SU-DHL-6 (cell line): ENCODE measurements at regions not wholly inside any gene's neighbourhood (a gene's known extent, or its start where the extent isn't known, plus 50 kb on each side); places are given as distances from the start of the nearest gene placed in this dataset.

Source experiments
- H2AFZ ChIP-seq: fragments of 200-600 bp; sonication (generic); 2 replicates; pipeline ENCODE4 v1.6.1; 2014; ENCODE audit warnings: low read depth, mild to moderate bottlenecking, moderate library complexity, mixed read lengths, antibody characterized with exemption, low read length; ENCODE audit not compliant: severe bottlenecking
- H3F3A ChIP-seq: fragments of 200-600 bp; shearing (Covaris generic); 2 replicates; pipeline ENCODE4 v1.6.0; 2016; ENCODE audit warnings: antibody characterized with exemption, mild to moderate bottlenecking; ENCODE audit not compliant: insufficient read depth
- H3K27ac ChIP-seq: fragments of 200-600 bp; sonication (generic); 2 replicates; pipeline ENCODE4 v1.5.1; 2016; ENCODE audit warnings: low read depth, mild to moderate bottlenecking, low read length, moderate library complexity, mixed read lengths
- H3K27me3 ChIP-seq: fragments of 200-600 bp; sonication (generic), shearing (Covaris generic); 2 replicates; pipeline ENCODE4 v1.6.0; 2014; ENCODE audit warnings: mild to moderate bottlenecking, low read length
- H3K36me3 ChIP-seq: fragments of 200-600 bp; sonication (generic); 2 replicates; pipeline ENCODE4 v1.6.1; 2014; ENCODE audit warnings: mild to moderate bottlenecking, low read length, mixed read lengths
- H3K4me2 ChIP-seq: fragments of 300-600, 200-600 bp; shearing (Covaris generic), sonication (generic); 2 replicates; pipeline ENCODE4 v1.6.0; 2014; ENCODE audit warnings: low read length, low read depth, mild to moderate bottlenecking; ENCODE audit not compliant: poor library complexity, severe bottlenecking
- H3K4me3 ChIP-seq: fragments of 200-600 bp; sonication (generic); 2 replicates; pipeline ENCODE4 v1.5.1; 2014; ENCODE audit warnings: antibody characterized with exemption, low read length, mild to moderate bottlenecking, mixed read lengths; ENCODE audit not compliant: insufficient read depth, poor library complexity, severe bottlenecking
- H3K79me2 ChIP-seq: fragments of 200-600 bp; sonication (generic); 2 replicates; pipeline ENCODE4 v1.6.1; 2014; ENCODE audit warnings: mild to moderate bottlenecking, low read length, moderate library complexity; ENCODE audit not compliant: insufficient read depth
- H3K9ac ChIP-seq: fragments of 200-600 bp; sonication (generic); 2 replicates; pipeline ENCODE4 v1.7.0; 2014; ENCODE audit warnings: mild to moderate bottlenecking, low read length
- H3K9me2 ChIP-seq: fragments of 200-600 bp; sonication (generic); replicated peaks from 2 replicates; pipeline ENCODE4 v1.6.1; 2014; ENCODE audit warnings: low read length; ENCODE audit not compliant: insufficient read depth
- H3K9me3 ChIP-seq: fragments of 200-600 bp; sonication (generic); 2 replicates; pipeline ENCODE4 v1.6.1; 2014; ENCODE audit warnings: low read length, mixed read lengths; ENCODE audit not compliant: insufficient read depth
- H4K20me1 ChIP-seq: fragments of 200-600 bp; sonication (generic); 2 replicates; pipeline ENCODE4 v1.6.1; 2014; ENCODE audit warnings: low read depth, mild to moderate bottlenecking, antibody characterized with exemption, low read length, moderate library complexity, mixed read lengths
- EZH2phosphoT487 ChIP-seq: fragments of 200-600 bp; sonication (generic), shearing (Covaris generic); conservative IDR thresholded peaks from 2 replicates; pipeline ENCODE4 v1.6.1; 2018; ENCODE audit warnings: mild to moderate bottlenecking, antibody characterized with exemption, low read length, moderate library complexity, mixed read lengths
- TF ChIP-seq, protein P1 (sequence below): fragments of 200-600 bp; sonication (generic); IDR thresholded peaks from one replicate; pipeline ENCODE4 v1.5.1; 2017; ENCODE audit warnings: antibody characterized with exemption, mild to moderate bottlenecking, low read length, moderate library complexity; ENCODE audit not compliant: insufficient read depth, poor library complexity, severe bottlenecking

DNA sequence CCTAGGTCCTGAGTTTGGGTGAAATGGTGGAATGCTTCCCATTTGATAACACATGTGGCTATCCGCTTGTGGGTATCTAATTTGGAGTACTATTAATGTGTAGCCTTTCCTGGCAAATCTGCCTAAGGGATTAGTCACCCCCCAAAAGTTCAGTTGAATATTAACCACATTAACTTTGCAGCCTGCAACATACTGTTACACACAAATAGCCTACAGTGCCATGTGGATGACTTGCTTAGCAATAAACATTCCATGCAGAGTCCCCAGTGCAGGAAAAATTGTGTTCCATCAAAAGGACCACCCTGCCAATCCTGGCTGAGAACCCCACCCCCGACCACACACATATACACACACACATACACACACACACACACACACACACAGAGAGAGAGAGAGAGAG, 303.3 kb upstream of the ESRRG start:
- H3K4me3 ChIP-seq = no peak overlapping the region
- no peak overlapping the region for H2AFZ ChIP-seq
- no peaks in the 10 kb centered on the region for H3K27me3 ChIP-seq
- no peak overlapping the region for H3K9ac ChIP-seq
- TF ChIP-seq, protein P1, sequence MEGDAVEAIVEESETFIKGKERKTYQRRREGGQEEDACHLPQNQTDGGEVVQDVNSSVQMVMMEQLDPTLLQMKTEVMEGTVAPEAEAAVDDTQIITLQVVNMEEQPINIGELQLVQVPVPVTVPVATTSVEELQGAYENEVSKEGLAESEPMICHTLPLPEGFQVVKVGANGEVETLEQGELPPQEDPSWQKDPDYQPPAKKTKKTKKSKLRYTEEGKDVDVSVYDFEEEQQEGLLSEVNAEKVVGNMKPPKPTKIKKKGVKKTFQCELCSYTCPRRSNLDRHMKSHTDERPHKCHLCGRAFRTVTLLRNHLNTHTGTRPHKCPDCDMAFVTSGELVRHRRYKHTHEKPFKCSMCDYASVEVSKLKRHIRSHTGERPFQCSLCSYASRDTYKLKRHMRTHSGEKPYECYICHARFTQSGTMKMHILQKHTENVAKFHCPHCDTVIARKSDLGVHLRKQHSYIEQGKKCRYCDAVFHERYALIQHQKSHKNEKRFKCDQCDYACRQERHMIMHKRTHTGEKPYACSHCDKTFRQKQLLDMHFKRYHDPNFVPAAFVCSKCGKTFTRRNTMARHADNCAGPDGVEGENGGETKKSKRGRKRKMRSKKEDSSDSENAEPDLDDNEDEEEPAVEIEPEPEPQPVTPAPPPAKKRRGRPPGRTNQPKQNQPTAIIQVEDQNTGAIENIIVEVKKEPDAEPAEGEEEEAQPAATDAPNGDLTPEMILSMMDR = no peak
- no peak for TF ChIP-seq EZH2phosphoT487
- no peak overlapping the region for H3K27ac ChIP-seq
- no peaks in the 10 kb centered on the region for H3F3A ChIP-seq
- no peak overlapping the region for H3K4me2 ChIP-seq
- no peaks in the 10 kb centered on the region for H3K9me2 ChIP-seq
- H3K36me3 ChIP-seq = no peaks in the 10 kb centered on the region
- no peaks in the 10 kb centered on the region for H4K20me1 ChIP-seq
- H3K9me3 ChIP-seq = no peaks in the 10 kb centered on the region
- H3K79me2 ChIP-seq = no peaks in the 10 kb centered on the region

DNA sequence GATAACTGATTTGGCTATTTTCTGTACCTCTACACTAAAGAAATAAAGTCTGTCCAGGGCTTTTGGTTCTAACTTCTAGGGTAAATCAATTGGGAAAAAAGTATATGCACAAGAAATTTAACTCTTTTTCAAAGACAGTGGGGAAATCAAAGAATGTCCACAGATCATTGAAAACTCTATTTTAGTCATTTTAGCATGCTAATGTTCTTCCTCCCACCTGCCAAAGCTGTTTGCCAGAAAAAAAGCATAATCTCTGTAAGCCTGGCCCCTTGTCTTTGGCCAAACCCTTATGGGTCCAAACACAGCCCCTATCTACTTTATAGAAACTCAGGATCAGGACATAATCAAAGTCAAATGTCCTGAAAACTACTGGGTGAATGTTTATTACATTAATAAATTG, 302.2 kb upstream of the ESRRG start:
- Histone ChIP-seq H3K9me3 (no peaks in the 10 kb centered on the region), H3K36me3 (no peaks in the 10 kb centered on the region), H2AFZ (no peak overlapping the region), H3K4me3 (no peak overlapping the region), H3K9ac (no peak overlapping the region), H3K79me2 (no peaks in the 10 kb centered on the region), H3F3A (no peaks in the 10 kb centered on the region), H3K27me3 (no peaks in the 10 kb centered on the region), H3K9me2 (no peaks in the 10 kb centered on the region), H3K4me2 (no peak overlapping the region), H3K27ac (no peak overlapping the region), H4K20me1 (no peaks in the 10 kb centered on the region)
- TF ChIP-seq, protein P1 = no peak
- TF ChIP-seq EZH2phosphoT487 = no peak

DNA sequence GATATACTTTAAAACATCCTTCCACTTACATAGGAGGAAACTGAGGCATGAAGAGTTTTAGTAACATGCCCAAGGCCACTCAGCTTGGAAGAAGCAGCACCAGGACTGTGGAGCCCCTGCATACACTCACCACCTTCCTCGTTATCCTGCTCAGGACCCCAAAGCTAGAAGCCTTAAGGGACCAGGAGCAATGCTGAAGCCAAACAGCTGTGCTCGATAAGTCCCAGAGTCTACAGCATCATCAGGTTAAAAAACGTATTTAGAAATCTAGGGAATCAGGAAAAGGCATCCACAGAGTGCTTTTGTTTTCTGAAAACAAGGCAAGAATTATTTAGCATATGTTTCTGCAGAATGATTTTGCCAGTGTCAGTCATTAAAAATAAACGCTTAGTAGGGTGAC, 301.7 kb upstream of the ESRRG start:
- Histone ChIP-seq H3K9me3 (no peaks in the 10 kb centered on the region), H3K27me3 (no peaks in the 10 kb centered on the region), H3K79me2 (no peaks in the 10 kb centered on the region), H3K4me3 (no peak overlapping the region), H3K36me3 (no peaks in the 10 kb centered on the region), H3K27ac (no peak overlapping the region), H3K9ac (no peak overlapping the region), H3K4me2 (no peak overlapping the region), H3K9me2 (no peaks in the 10 kb centered on the region), H3F3A (no peaks in the 10 kb centered on the region), H4K20me1 (no peaks in the 10 kb centered on the region), H2AFZ (no peak overlapping the region)
- TF ChIP-seq, protein P1 = no peak
- no peak for TF ChIP-seq EZH2phosphoT487

DNA sequence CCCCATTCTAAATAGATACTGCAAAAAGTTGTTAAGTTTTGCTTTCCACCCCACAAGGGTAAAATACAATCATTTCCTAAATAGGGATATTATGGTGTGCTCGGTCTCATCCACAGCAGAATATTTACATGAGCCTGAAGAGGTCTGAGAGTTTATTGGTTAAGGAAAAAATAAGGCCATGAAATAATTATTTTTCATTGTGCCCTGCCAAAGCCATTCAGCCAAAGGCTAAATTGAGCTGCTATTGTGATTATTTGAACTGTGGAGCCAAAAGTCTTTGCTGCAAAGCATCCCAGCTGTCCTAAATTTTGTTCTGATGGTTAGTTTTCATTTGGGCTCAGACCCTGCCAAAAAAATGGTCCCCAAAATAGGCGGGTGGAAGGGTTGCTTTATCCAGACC, 298.7 kb upstream of the ESRRG start:
- no peak for TF ChIP-seq EZH2phosphoT487
- TF ChIP-seq, protein P1 = no peak
- no peak overlapping the region for H3K9ac ChIP-seq
- H3K36me3 ChIP-seq = no peaks in the 10 kb centered on the region
- H3K9me3 ChIP-seq = no peaks in the 10 kb centered on the region
- H3K4me2 ChIP-seq = no peak overlapping the region
- no peak overlapping the region for H3K4me3 ChIP-seq
- H3K27me3 ChIP-seq = no peaks in the 10 kb centered on the region
- H3K9me2 ChIP-seq = no peaks in the 10 kb centered on the region
- no peaks in the 10 kb centered on the region for H4K20me1 ChIP-seq
- H3K27ac ChIP-seq = no peak overlapping the region
- no peak overlapping the region for H2AFZ ChIP-seq
- no peaks in the 10 kb centered on the region for H3F3A ChIP-seq
- H3K79me2 ChIP-seq = no peaks in the 10 kb centered on the region
